ENCODE measurements at regions not wholly inside any gene's neighbourhood (a gene's known extent, or its start where the extent isn't known, plus 50 kb on each side); places are given as distances from the start of the nearest gene placed in this dataset.

DNA sequence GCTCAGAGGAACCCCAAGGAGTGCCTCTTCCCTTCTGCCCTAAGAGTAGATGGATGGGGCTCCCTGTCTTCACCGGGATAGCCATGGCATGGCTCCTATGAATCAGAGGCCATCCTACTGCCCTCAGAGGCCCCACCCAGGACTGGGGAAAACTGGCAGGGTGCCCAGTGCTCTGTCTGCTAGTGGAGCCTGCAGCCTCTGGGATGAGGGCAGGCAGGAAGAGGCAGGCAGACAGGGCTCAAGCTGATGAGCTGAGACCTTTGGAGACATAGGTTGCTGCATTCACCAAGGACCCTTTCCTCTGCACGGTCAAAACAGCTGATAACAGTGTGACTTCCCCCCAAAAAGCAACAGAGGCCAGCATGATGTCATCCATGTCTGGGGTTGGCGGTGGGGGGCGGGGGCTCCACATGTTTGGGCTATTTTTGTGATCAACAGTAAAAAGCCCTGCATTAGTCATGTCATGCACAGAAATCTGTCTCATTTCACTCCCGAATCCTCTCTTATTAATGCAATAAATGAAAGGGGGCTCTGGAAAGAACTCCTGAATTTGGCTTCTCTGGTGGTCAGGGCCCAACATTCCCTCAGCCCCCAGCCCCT is 207.6 kb upstream of the MAMLD1 start:
- TF ChIP-seq RXRA (IDR thresholded peaks at IDR 0.05) = no peak
- TF ChIP-seq MAX (IDR thresholded peaks at IDR 0.05) = no peak
- TF ChIP-seq TAF1 (conservative IDR thresholded peaks at IDR 0.05) = no peak
- no peak for TF ChIP-seq HNF4A (conservative IDR thresholded peaks at IDR 0.05)
- no peak for TF ChIP-seq EGR1 (IDR thresholded peaks at IDR 0.05; ENCODE audit: low read depth in 2 of 2)
- no peak for TF ChIP-seq YY1 (IDR thresholded peaks at IDR 0.05)
- TF ChIP-seq RAD21 (IDR thresholded peaks at IDR 0.05) = no peak
- TF ChIP-seq, protein P1, sequence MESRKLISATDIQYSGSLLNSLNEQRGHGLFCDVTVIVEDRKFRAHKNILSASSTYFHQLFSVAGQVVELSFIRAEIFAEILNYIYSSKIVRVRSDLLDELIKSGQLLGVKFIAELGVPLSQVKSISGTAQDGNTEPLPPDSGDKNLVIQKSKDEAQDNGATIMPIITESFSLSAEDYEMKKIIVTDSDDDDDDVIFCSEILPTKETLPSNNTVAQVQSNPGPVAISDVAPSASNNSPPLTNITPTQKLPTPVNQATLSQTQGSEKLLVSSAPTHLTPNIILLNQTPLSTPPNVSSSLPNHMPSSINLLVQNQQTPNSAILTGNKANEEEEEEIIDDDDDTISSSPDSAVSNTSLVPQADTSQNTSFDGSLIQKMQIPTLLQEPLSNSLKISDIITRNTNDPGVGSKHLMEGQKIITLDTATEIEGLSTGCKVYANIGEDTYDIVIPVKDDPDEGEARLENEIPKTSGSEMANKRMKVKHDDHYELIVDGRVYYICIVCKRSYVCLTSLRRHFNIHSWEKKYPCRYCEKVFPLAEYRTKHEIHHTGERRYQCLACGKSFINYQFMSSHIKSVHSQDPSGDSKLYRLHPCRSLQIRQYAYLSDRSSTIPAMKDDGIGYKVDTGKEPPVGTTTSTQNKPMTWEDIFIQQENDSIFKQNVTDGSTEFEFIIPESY (IDR thresholded peaks at IDR 0.05) = no peak
- TF ChIP-seq GABPA (IDR thresholded peaks at IDR 0.05 in 1 of 2, conservative IDR thresholded peaks at IDR 0.05 in 1 of 2) = no peak
- TF ChIP-seq HNF4G (IDR thresholded peaks at IDR 0.05) = no peak
- TF ChIP-seq ATF3 (IDR thresholded peaks at IDR 0.05) = no peak
- TF ChIP-seq REST (IDR thresholded peaks at IDR 0.05) = no peak
- no peak for TF ChIP-seq CTCF (IDR thresholded peaks at IDR 0.05; ENCODE audit: low read depth, low read length, missing input control)
- no peak for TF ChIP-seq FOXA1 (IDR thresholded peaks at IDR 0.05)
- TF ChIP-seq NR2F2 (IDR thresholded peaks at IDR 0.05) = no peak
- no peak for TF ChIP-seq FOXA2 (IDR thresholded peaks at IDR 0.05)
- TF ChIP-seq SP1 (IDR thresholded peaks at IDR 0.05) = no peak
- no peak for TF ChIP-seq JUND (IDR thresholded peaks at IDR 0.05)
- WGBS = 72% methylated on average over 5 of the region's 5 CpGs
- H3K4me3 ChIP-seq (ENCODE audit: low read depth in 1 of 3, low read length in 3 of 3) = no peak overlapping the region
- no peak overlapping the region for H3K27ac ChIP-seq (ENCODE audit: low read depth in 1 of 2, low read length in 2 of 2)
- no peak for DNase-seq (ENCODE audit: low spot score)
- no peaks in the 10 kb centered on the region for H3K9me3 ChIP-seq (ENCODE audit: control insufficient read depth in 4 of 4, low read length in 3 of 4)
- no peaks in the 10 kb centered on the region for H3K36me3 ChIP-seq (ENCODE audit: control insufficient read depth in 4 of 4, insufficient read depth in 3 of 4, low read depth in 1 of 4, low read length in 3 of 4)
- no peaks in the 10 kb centered on the region for H3K4me1 ChIP-seq (ENCODE audit: control insufficient read depth in 4 of 4, insufficient read depth in 4 of 4, low read length in 3 of 4)
- no peaks in the 10 kb centered on the region for H3K27me3 ChIP-seq (ENCODE audit: control insufficient read depth in 4 of 4, insufficient read depth in 4 of 4, low read length in 3 of 4)
- H3K9ac ChIP-seq (ENCODE audit: low read depth in 1 of 2, low read length in 2 of 2) = no peak overlapping the region
